Neuronal stem cell (in vitro differentiated cells): ENCODE measurements at regions not wholly inside any gene's neighbourhood (a gene's known extent, or its start where the extent isn't known, plus 50 kb on each side); places are given as distances from the start of the nearest gene placed in this dataset.
"Not testable (repeated sequence)": the region's sequence is repeated elsewhere in the genome, so short reads cannot be mapped to it uniquely, and the experiment has no call there.

Source experiments
- DNase-seq: peaks from one replicate; pipeline ENCODE4 v3.0.0-alpha.2; 2013; ENCODE audit warnings: low spot score
- H2AFZ ChIP-seq: one replicate; pipeline ENCODE4 v1.6.1; 2013; ENCODE audit warnings: mild to moderate bottlenecking, low read length, inconsistent platforms
- H2AK5ac ChIP-seq: 2 replicates; pipeline ENCODE4 v1.6.1; 2013; ENCODE audit warnings: low read depth, mild to moderate bottlenecking, inconsistent platforms, low read length, moderate library complexity, mixed read lengths
- H2BK120ac ChIP-seq: 2 replicates; pipeline ENCODE4 v1.6.1; 2013; ENCODE audit warnings: low read depth, mild to moderate bottlenecking, inconsistent platforms, low read length, moderate library complexity, mixed read lengths
- H2BK12ac ChIP-seq: one replicate; pipeline ENCODE4 v1.6.1; 2013; ENCODE audit warnings: low read length, inconsistent platforms
- H2BK15ac ChIP-seq: 2 replicates; pipeline ENCODE4 v1.6.1; 2013; ENCODE audit warnings: mild to moderate bottlenecking, low read length, inconsistent platforms, mixed read lengths
- H2BK5ac ChIP-seq: one replicate; pipeline ENCODE4 v1.6.1; 2013; ENCODE audit warnings: inconsistent platforms, mild to moderate bottlenecking, low read length, moderate library complexity
- H3K14ac ChIP-seq: one replicate; pipeline ENCODE4 v1.6.1; 2013; ENCODE audit warnings: low read length, inconsistent platforms
- H3K18ac ChIP-seq: 2 replicates; pipeline ENCODE4 v1.6.1; 2013; ENCODE audit warnings: low read length, inconsistent platforms
- H3K23ac ChIP-seq: 2 replicates; pipeline ENCODE4 v1.6.1; 2013; ENCODE audit warnings: low read depth, mild to moderate bottlenecking, mixed read lengths, low read length, inconsistent platforms; ENCODE audit not compliant: poor library complexity
- H3K27ac ChIP-seq: replicated peaks from 3 replicates; pipeline ENCODE4 v1.5.1; 2013; ENCODE audit warnings: low read length, inconsistent platforms
- H3K27me3 ChIP-seq, 3 experiments: 2 replicates each; pipeline ENCODE4 v1.6.1; 2013; ENCODE audit warnings: low read length in 3 of 3, mild to moderate bottlenecking in 2 of 3, inconsistent platforms in 1 of 3, low read depth in 1 of 3, mixed read lengths in 1 of 3, moderate library complexity in 1 of 3; ENCODE audit not compliant: control insufficient read depth in 3 of 3, insufficient read depth in 3 of 3
- H3K36me3 ChIP-seq, 2 donors: replicated peaks in 1 of 2; 2 replicates each; pipeline ENCODE4 v1.6.1; 2013; ENCODE audit warnings: low read length in 2 of 2; ENCODE audit not compliant: control insufficient read depth in 2 of 2, insufficient read depth in 2 of 2
- H3K4ac ChIP-seq: 2 replicates; pipeline ENCODE4 v1.6.1; 2013; ENCODE audit warnings: inconsistent platforms, mild to moderate bottlenecking, low read length, moderate library complexity
- H3K4me1 ChIP-seq, 2 donors: 1 replicate in 1 of 2; 2 replicates in 1 of 2; pipeline ENCODE4 v1.6.1; 2013; ENCODE audit warnings: low read length in 2 of 2, low read depth in 1 of 2; ENCODE audit not compliant: control insufficient read depth in 2 of 2, insufficient read depth in 1 of 2
- H3K4me2 ChIP-seq: one replicate; pipeline ENCODE4 v1.6.1; 2013; ENCODE audit warnings: mild to moderate bottlenecking, low read length, inconsistent platforms; ENCODE audit not compliant: insufficient read depth, poor library complexity, severe bottlenecking
- H3K4me3 ChIP-seq, 2 donors: 2 replicates each; pipeline ENCODE4 v1.5.1; 2013; ENCODE audit warnings: low read length in 2 of 2, mild to moderate bottlenecking in 2 of 2, inconsistent platforms in 1 of 2, moderate library complexity in 1 of 2
- H3K79me1 ChIP-seq: one replicate; pipeline ENCODE4 v1.6.1; 2013; ENCODE audit warnings: low read depth, mild to moderate bottlenecking, inconsistent platforms, low read length, moderate library complexity
- H3K9ac ChIP-seq: one replicate; pipeline ENCODE4 v1.6.1; 2013; ENCODE audit warnings: mild to moderate bottlenecking, low read depth, low read length, inconsistent platforms; ENCODE audit not compliant: poor library complexity
- H3K9me3 ChIP-seq, 2 donors: replicated peaks in 1 of 2; 2 replicates each; pipeline versions ENCODE3 to v1.6.1; 2013; ENCODE audit warnings: low read length in 2 of 2, mild to moderate bottlenecking in 2 of 2, inconsistent platforms in 1 of 2, low read depth in 1 of 2, mixed read lengths in 1 of 2, moderate library complexity in 1 of 2; ENCODE audit not compliant: control insufficient read depth in 2 of 2, insufficient read depth in 1 of 2
- H4K8ac ChIP-seq: one replicate; pipeline ENCODE4 v1.6.1; 2013; ENCODE audit warnings: low read depth, mild to moderate bottlenecking, inconsistent platforms, low read length, moderate library complexity
- H4K91ac ChIP-seq: one replicate; pipeline ENCODE4 v1.6.1; 2013; ENCODE audit warnings: low read length, low read depth, mild to moderate bottlenecking, inconsistent platforms; ENCODE audit not compliant: poor library complexity
- WGBS, 2 donors: extraction: QIAGEN DNeasy Blood & Tissue Kit; methylation state at CpG; one replicate each; pipeline ENCODE4 v1.1.7; 2013; ENCODE audit warnings: missing lambda C conversion rate in 2 of 2, mixed read lengths in 1 of 2; ENCODE audit not compliant: insufficient read length in 2 of 2, insufficient replicate concordance in 1 of 2; ENCODE audit errors: extremely low coverage in 2 of 2; 5-methylcytosine and 5-hydroxymethylcytosine counted together

GRCh38 chr6:94698773-94699172, 878.6 kb upstream of the MANEA start:
- Histone ChIP-seq H3K18ac (no peak overlapping the region), H3K14ac (no peak overlapping the region), H2AFZ (no peak overlapping the region), H3K23ac (no peak overlapping the region), H2BK15ac (no peak overlapping the region), H3K4me1 (no peaks in the 10 kb centered on the region), H3K9me3 (no peaks in the 10 kb centered on the region), H4K8ac (no peak overlapping the region), H4K91ac (no peak overlapping the region), H3K4me2 (no peak overlapping the region), H3K4me3 (no peak overlapping the region), H2BK12ac (no peak overlapping the region), H2BK5ac (no peak overlapping the region), H3K27ac (no peak overlapping the region), H2BK120ac (no peak overlapping the region), H2AK5ac (no peak overlapping the region), H3K27me3 (no peaks in the 10 kb centered on the region), H3K79me1 (no peaks in the 10 kb centered on the region), H3K4ac (no peak overlapping the region), H3K9ac (no peak overlapping the region), H3K36me3 (no peaks in the 10 kb centered on the region)
- WGBS, 2 donors, result no CpG with 5 or more reads among the region's 1 CpG
- DNase-seq, result no peak

GRCh38 chr6:94687255-94687654, 890.1 kb upstream of the MANEA start:
- not testable (repeated sequence) for H3K9ac ChIP-seq, H3K23ac ChIP-seq, H2AK5ac ChIP-seq, H3K4me2 ChIP-seq, H2AFZ ChIP-seq, H3K27ac ChIP-seq, H2BK5ac ChIP-seq, H2BK15ac ChIP-seq, H3K4ac ChIP-seq, H3K18ac ChIP-seq, H4K8ac ChIP-seq, H2BK120ac ChIP-seq, DNase-seq, H3K4me1 ChIP-seq, H3K27me3 ChIP-seq, H3K14ac ChIP-seq, H3K36me3 ChIP-seq, H3K9me3 ChIP-seq, H4K91ac ChIP-seq, H2BK12ac ChIP-seq, H3K4me3 ChIP-seq, H3K79me1 ChIP-seq
- WGBS, 2 donors, result no CpG with 5 or more reads among the region's 6 CpGs

GRCh38 chr6:94683409-94683808, 893.9 kb upstream of the MANEA start:
- no peak overlapping the region for H3K18ac ChIP-seq
- no peak overlapping the region for H4K8ac ChIP-seq
- no peaks in the 10 kb centered on the region for H3K36me3 ChIP-seq
- H4K91ac ChIP-seq, result no peak overlapping the region
- no CpG with 5 or more reads among the region's 3 CpGs for WGBS, 2 donors
- no peak overlapping the region for H3K14ac ChIP-seq
- no peaks in the 10 kb centered on the region for H3K4me1 ChIP-seq
- no peaks in the 10 kb centered on the region for H3K9me3 ChIP-seq
- H3K23ac ChIP-seq, result no peak overlapping the region
- H3K4ac ChIP-seq, result no peak overlapping the region
- no peak overlapping the region for H3K4me2 ChIP-seq
- no peak overlapping the region for H2BK15ac ChIP-seq
- no peak overlapping the region for H3K4me3 ChIP-seq
- peak overlapping the region; percentile 32 for H2AFZ ChIP-seq
- H2BK5ac ChIP-seq, result no peak overlapping the region
- H3K27me3 ChIP-seq, result no peaks in the 10 kb centered on the region
- no peak overlapping the region for H2AK5ac ChIP-seq
- H2BK120ac ChIP-seq, result no peak overlapping the region
- H2BK12ac ChIP-seq, result no peak overlapping the region
- no peaks in the 10 kb centered on the region for H3K79me1 ChIP-seq
- no peak overlapping the region for H3K27ac ChIP-seq
- no peak overlapping the region for H3K9ac ChIP-seq
- DNase-seq, result no peak

GRCh38 chr6:94680669-94681212, 896.6 kb upstream of the MANEA start:
- Histone ChIP-seq H3K4ac (no peak overlapping the region), H3K23ac (no peak overlapping the region), H3K9me3 (no peaks in the 10 kb centered on the region), H4K91ac (no peak overlapping the region), H2BK15ac (no peak overlapping the region), H3K9ac (no peak overlapping the region), H2BK5ac (no peak overlapping the region), H3K36me3 (no peaks in the 10 kb centered on the region), H3K79me1 (no peaks in the 10 kb centered on the region), H3K14ac (no peak overlapping the region), H4K8ac (no peak overlapping the region), H2AFZ (peak overlapping the region; percentile 33), H3K4me3 (no peak overlapping the region), H3K27ac (no peak overlapping the region), H3K4me2 (no peak overlapping the region), H3K18ac (no peak overlapping the region), H2BK12ac (no peak overlapping the region), H3K27me3 (no peaks in the 10 kb centered on the region), H3K4me1 (no peaks in the 10 kb centered on the region), H2AK5ac (no peak overlapping the region), H2BK120ac (no peak overlapping the region)
- WGBS, 2 donors, result no CpG with 5 or more reads among the region's 1 CpG
- no peak for DNase-seq
